Left colon (tissue), 2 donors: ENCODE measurements at regions not wholly inside any gene's neighbourhood (a gene's known extent, or its start where the extent isn't known, plus 50 kb on each side); places are given as distances from the start of the nearest gene placed in this dataset.

Experiments used
- ATAC-seq: fragments of 200-7000 bp; cut with Tn5 transposase; one replicate; pipeline ENCODE4 v1.9.1; 2020; ENCODE audit warnings: mild to moderate bottlenecking, moderate library complexity
- DNase-seq, 2 donors: peaks; one replicate each; pipeline ENCODE4 v3.0.0-alpha.2; 2020
- intact Hi-C, 2 donors: fragments of 100-400 bp; cut with DNase I in 1 of 2; cut with micrococcal nuclease in 1 of 2; formaldehyde crosslinking; loops; one replicate each; pipeline versions ENCODE4 v1.11.2 to v1.14.0; 2022; cut with DNase I, micrococcal nuclease
- donor health status: DM: no; HTN: no; CAD: no.
- donor health status: DM: yes; HTN: yes; CAD: no.

DNA sequence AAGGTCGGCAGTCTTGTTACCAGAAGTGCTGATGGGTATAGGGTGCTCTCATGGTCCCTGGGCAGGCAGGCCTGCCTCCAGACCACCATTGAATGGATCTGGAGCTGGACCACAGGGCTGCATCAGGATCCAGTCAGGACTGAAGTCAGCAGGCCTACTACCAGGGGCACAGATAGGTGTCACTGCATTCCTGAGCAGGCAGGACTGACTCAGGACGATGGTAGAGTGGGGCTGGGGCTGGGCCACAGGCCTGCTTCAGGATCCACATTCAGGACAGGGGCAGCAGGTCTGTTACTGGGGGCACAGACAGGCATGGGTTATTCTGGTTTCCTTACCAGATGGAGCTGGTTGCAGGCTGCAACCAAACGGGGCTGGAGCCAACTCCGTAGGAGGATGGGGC is 51.4 kb upstream of the MAP3K4 start:
- DNase-seq (no peak), ATAC-seq (no peak)
- intact Hi-C loops: no loop called here
